Medulla oblongata (tissue), 1 donor: ENCODE measurements at regions not wholly inside any gene's neighbourhood (a gene's known extent, or its start where the extent isn't known, plus 50 kb on each side); places are given as distances from the start of the nearest gene placed in this dataset.
"Not testable (repeated sequence)": the region's sequence is repeated elsewhere in the genome, so short reads cannot be mapped to it uniquely, and the experiment has no call there.

Experiments
- DNase-seq: peaks from one replicate; pipeline ENCODE4 v3.0.0-alpha.2; 2015; ENCODE audit errors: extremely low spot score

DNA sequence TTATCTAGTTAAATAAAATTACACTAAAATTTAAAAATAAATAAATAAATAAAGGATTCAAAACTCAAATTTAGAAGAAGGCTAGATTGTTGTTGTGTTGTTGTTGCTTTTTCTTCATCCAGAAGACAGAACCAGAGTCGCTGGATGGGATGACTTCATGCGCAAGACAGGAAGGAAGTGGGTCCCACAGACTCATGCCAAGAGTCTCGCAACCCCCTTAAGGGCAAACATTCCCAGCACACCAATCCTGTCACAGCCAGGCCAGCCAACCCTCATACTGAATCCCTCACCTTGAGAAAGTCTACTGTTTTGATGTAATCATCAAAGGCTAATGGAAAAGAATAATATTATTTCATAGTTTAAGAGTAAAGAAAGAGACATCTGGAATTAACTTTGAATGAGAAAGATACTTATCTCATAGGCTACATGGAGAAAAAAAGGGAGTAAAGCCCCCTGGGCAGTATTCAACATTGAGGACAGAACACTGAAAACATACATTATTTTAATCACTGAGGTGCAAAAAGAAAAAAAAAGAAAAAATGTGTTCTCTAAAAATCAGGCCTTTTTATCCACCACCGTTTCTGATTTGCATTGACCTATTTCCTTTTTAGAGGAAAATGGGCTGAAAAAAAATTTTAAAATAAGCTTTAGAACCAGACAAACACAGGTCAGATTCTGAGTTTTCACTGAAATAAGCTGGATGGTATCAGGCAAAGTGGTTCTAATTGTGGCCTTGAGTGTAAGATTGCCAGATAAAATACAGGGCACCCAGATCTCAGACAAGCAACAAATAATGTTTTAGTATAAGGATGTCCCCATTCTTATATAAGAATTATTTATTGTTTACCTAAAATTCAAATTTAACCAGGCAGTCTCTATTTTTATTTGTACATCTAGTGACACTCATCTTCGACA, 826.5 kb downstream of the TNS3 start:
- no peak for DNase-seq

DNA sequence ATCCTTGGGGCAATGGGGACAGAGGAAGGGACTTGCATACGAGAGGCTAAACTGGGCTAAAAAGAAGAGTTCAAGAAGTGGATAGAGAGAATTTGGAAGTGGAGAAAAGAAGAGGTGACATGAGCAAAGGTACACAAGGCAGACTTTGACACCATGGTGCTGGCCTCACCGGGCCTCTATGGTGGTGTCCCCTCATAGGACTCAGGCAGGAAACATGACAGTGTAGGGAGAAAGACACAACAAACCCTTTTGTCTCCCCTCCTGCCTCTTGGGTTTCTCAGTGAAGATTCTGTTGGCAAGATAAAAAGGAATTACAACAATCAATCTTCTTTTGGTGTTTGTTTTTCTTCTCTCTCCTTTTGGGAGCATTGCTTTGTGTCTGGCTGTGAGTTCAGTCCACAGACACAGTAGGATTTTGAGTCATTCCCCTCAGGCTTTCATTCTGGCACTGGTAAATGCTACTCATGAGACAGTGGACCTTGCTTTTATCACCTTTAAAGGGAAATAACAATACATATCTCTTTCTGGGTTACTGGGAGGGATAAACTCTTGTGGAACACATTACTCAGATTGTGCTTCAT, 827.7 kb downstream of the TNS3 start:
- DNase-seq = no peak

DNA sequence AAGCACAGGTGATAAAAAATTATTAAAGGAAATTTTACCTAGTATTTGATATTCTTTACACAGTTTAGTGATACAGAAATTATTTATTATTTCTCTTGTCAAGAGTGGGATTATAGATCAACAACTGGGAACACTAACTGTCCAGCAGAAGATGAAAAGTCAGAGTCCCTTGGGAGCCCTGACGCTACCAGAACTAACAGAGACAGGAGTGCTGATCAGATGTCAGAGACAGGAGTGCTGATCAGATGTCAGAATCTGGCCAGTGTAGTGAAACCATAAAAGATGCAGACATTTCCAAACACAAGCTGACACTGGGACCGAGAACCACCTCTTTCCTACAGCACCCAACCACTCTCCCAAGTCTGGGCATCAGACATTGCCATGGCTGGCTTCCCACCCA, 828.2 kb downstream of the TNS3 start:
- no peak for DNase-seq

DNA sequence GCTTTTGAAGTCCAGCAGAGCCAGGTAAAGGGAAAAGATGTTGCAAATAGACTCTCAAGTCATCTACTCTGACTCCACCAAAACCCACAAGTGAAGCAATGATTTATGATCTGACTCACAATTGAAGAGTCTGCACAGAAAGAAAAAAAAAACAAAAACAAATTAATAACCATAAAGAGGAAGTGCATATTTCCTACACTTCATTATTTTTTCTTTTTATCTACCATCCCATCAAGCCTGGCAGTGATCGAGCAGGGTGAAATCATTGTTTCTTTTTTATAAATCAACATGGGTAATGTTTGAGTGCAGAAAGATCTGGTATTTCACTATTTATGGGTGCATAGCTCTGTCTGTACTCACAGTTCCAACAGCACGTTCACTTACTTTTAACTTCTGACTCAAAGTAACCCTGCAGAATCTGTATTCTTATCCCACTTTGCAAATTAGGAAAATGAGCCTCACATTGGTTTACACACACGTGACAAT, 829.0 kb downstream of the TNS3 start:
- no peak for DNase-seq

DNA sequence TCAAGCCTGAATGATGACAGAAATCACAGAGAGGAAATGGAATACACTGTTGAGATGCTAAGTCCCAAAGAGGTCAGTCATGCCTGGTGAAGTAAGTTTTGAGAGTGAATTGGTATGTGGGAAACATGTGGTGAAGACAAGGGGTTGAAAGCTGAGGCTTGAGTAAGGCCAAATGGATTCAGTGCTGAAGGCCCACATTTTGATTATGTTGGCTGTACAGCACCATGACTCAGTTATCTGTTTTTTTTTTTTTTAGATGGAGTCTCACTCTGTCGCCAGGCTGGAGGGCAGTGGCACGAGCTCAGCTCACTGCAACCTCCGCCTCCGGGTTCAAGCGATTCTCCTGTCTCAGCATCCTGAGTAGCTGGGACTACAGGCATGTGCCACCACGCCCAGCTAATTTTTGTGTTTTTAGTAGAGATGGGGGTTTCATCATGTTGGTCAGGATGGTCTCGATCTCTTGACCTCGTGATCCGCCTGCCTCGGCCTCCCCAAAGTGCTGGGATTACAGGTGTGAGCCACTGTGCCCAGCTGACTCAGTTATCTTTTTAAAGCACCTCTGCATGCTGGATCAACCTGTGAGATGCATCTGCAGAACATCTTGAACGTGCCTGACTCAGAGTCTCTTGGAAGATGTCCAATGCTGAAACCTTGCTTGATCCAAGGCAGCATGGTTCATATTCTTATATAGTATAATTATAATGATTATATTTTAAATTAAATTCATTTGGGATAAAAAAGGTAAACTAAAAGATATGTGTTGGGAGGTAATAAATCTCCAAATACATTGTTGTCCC, 829.8 kb downstream of the TNS3 start:
- DNase-seq = not testable (repeated sequence)

DNA sequence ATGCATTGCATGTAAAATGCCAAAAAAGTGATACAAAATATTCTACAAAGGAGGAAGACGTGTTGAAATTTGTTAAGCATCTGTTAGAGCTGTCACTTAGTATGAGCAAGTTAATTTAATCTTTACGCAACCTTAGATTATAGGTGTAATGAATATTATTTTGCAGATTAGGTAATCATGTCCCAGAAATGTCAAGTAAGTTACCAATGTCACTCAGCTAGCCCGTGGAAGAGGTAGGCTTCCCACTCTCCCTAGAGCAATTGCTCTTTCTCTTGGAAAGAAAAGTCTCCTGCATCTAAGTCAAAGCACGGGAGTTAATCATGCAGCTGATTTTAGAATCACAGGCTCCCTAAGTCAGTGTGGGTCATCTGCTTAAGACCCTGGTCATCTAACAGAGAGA, 830.4 kb upstream of the IGFBP3 start:
- DNase-seq = no peak

DNA sequence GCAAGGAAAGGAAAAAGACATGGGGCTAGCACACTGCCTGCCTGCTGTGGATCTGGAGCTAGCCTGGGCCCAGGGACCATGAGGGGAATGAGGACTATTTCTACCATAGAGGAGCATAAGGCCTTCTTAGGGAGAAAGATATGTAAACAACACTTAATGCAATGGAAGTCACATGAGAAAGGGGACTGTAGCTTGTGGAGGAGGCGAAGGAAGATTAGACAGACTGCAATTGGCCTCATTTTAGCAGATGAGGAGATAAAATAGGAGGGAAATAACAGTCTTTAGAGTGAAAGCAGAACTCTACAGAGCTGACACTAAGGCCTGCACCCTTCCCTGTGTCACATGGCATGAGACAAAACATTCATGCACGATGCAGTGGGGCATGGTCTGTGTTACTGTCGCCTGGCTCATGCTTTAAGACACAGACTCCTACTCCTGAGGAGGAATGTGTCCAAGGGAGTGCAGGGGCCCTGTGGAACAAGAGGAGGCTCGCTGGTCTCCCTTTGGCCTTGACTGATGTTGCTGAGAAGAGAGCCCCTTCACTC, 829.3 kb upstream of the IGFBP3 start:
- no peak for DNase-seq

DNA sequence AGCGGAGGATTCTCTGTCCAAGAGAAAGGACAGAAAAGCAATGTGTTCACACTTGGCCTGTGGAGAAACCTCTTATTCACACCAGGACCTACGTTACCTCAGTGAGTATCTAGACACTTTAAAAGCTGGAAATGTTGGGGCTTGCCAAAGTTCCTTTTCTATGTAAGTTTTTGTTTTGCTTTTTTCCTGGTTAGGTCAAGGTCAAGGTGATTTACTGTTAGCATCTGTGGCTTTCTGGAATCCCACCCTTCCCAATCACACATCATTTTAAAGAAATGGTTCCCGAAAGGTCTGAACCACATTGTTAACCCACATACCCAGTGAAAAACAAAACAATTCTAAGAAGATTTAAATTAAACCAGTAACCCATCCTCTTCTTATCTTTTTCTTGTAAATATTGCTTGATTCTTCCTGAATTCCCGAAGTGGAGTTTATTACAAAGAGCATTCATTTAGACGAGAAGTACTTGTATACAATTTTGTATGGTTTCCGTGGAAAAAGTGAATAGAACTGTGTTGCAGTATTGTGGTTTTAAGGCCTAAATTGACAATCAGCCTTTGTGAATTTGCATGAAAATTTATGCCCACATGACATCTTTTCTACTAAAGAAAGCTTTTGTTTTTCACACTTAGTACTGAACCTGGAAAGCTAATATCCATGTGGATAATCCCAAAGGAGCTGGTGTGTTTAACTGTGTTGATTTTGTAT, 827.0 kb upstream of the IGFBP3 start:
- no peak for DNase-seq

DNA sequence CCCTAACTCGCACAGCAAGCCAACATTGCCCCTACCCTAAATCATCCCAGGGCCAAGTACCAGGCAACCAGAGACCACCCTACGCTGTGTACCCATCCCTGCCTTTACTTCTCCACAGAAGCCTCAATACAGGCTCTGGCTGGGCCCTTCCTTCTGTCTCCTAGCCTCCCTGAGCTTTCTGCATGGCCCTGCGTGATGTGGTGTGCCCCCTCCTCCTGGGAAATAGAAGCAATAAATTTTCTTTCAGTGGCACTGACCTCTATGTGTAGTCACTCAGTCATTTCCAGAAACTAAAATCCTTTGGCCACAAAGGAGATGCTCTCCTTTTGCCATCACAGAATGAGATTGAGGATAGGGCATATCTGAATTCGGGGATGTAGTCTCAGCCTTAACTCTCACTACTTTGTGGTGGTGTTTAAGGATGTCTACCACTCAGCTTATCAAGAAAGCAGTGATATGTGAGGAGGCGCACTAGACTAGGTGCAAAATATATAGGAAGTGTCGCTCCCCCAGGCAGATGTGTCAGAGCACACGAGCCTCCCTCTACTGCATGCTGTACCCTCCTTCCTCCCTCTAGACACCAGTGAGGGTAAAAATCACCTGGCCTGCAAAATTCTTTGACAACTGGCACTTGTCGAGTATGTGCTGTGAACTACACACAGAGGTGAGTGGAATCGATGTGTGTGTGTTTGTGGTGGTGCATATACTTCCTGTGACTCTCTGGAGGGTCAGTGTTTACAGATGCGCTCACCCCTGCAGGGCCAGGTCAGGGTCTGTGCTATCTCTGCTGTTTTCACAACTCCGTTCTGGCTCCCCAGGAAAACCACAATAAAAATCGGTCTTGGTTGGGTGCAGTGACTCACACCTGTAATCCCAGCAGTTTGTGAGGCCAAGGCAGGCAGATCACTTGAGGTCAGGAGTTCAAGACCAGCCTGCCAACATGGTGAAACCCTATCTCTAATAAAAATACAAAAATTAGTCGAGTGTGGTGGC, 825.9 kb upstream of the IGFBP3 start:
- no peak for DNase-seq

DNA sequence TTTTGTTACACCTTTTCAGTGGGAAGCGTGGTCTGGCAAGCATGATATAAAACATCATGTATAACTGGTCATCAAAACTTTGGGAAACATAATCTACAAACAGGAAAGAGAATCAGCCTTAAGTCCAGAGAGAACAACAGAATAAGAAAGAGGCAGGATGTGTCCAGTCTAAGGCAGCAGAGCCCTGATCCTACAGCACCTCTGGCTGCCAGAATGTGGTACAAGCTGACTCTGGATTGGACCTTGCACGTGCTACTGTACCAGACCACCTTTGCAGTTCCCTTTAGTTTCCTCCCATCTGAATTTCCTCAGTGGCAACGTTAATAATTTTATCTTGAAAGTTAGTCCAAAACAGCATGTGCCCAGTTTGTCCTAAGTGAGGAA, 824.6 kb upstream of the IGFBP3 start:
- no peak for DNase-seq

DNA sequence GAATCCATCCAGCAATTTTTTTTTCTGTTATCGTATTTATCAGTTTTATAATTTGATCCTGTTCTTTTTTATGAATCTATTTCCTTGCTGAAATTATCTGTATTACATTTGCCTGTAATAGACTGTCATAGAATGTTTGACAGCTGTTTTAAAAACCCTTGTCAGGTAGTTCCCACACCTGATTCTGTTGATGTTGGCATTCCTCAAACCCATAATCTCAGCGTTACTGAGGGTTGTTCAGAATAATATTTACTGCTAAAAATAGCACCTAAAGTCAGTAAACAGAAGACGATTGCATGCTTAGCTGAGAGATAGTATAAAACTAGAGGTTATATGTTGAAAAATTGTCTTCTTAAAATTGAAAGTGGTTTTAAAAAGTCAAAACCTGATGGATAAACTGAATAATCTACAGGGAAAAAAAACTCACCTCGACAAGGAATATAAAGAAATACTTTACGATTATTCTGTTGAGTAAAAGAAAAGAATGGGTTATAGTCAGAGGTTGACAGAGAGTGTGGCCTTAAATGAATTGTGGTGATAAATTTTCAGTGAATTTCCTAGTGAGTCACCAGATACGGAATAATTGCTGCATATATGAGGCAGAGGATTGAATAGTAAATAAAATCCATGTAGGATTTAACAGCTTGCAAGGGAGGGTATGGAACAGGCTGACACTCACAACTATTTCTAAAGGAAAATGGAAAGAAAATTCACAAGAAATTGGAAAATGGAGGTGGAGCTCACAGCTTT, 824.1 kb upstream of the IGFBP3 start:
- DNase-seq = no peak

DNA sequence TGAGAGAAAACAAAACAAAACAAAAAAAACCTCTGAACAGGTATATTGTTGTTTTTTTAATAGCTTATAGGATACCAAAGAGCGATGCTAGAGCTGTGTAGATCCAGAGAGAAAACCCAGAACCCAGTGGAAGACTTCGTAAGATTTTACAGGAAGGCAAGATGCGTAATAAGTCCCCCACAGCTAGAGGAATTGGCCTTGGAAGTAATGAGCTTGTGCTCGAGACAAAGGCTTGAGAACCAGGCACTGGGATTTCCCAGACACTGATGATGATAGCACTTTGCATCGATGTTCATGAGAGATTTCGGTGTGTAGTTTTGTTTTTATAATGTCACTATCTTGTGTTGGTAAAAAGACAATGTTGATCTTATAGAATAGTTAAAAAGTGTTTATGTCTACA, 821.5 kb upstream of the IGFBP3 start:
- DNase-seq = no peak

DNA sequence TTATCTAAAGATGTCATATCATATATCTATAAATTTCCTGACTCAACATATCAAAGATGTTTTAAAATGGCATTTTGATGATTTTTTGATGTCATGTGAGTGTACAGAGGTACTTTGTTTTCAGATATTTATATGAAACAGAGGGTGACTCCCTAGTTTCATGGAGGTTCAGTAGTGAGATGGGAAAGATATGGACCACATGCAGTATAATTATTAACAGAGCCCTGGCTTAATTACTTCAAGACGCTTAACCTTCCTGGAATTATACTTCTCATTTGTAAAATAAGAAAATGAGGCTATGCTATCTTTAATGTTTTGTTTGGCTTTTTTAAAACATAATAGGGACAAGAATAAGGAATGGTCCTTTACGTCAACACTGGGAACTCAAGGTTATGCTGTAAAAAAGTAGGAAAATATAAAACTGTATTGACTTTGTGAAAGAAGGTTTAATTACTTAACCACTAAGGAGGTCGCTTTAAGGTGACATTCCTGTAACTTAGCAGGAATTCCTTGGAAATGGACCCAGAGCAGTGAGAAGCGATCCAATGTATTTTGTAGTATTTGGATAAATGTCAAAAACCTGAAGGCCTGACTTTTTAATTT, 821.0 kb upstream of the IGFBP3 start:
- DNase-seq = no peak

DNA sequence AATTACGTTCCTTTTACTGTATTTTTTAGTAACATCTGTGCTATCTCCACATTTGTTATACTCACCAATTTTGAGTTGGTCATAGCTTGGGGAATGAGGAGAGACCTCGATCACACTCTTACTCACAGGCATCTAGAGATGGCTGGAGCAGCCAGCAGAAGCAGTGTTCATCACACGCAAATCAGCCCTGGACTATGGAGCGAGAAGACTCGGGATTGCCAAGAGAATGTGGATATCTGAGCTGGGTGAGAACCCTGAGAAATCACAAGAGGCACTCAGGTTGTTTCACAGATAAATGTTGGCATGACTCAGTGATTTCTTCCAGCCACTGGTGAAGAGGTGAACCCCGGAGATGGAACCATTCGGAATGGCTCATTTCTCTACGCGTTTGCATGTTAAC, 820.1 kb upstream of the IGFBP3 start:
- DNase-seq = no peak

DNA sequence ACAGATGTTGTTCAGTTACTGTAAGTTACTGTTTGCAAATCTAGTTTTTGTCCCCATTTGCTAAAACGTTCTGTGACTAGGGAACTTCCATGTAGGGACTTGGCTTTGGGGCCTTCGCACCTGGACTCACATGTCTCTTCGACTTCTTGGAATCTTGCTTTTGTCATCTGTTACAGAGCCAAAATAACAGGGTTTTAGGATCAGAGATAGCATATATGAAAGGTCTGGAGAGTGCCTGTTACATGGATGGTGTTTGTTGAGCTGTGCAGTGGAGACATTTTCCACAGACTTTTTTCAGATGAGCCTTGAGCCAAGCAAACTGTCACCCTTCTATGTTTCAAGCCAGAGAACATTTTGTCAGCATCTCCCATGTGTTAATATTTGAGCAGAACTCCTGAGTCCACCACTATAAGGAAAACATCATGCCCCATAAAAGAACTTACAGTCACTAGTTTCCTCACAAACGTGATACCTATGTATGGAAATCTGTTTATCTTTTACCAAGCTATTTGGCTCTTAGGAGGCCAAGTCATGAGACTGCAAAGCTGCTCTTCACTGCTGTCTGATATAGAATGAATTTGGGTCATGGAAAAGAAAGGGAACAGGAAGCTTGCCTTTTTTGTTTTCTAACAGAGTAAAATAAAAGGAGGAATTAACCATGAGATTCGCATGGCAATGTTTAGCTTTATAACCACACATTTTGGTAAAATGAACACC, 818.6 kb upstream of the IGFBP3 start:
- no peak for DNase-seq

DNA sequence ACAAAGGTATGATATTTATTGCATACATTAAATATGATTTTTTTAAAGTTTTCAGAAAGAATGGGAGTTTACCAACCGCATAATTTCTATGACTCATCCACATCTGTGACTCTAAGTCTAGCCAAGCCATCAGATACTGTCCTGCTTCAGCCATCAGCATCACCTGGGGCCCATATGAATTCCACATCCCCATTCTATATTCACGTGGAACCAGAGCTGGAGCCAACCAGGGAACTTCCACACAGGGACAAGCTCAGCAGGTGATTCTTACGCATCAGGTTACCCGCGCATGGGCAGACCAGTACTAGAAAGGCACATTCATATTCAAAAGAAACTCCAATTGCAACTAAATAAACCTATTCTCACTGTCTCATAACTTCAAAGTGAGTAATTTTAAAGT, 817.7 kb upstream of the IGFBP3 start:
- no peak for DNase-seq

DNA sequence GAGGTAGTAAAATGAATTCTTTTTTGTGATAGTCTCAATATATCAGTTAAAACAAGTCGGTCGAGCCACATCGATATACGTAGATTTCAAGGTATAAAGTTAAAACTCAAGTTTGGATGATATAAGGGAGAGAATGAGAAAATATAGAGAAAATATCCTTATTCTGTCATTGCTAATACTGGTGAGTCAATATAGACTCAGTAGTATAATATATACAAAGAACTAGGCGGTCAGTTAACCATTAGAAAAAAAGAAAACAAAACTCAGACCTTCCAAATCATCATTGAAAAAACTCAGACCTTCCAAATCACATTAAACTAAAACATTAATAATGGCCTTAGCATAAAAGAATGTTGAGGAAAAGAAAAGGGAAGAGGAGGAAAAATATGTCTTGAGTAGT, 817.1 kb upstream of the IGFBP3 start:
- no peak for DNase-seq

DNA sequence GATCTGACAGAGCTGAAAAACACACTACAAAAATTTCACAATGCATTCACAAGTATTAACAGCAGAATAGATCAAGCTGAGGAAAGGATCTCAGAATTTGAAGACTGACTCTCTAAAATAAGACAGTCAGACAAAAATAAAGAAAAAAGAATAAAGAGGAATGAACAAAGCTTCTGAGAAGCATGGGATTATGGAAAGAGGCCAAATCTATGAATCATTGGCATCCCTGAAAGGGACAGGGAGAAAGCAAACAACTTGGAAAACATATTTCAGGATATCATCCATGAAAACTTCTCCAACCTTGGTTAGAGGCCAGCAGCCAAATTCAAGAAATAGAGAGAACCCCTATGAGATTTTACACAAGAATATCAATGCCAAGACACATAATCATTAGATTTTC, 804.8 kb upstream of the IGFBP3 start:
- no peak for DNase-seq

DNA sequence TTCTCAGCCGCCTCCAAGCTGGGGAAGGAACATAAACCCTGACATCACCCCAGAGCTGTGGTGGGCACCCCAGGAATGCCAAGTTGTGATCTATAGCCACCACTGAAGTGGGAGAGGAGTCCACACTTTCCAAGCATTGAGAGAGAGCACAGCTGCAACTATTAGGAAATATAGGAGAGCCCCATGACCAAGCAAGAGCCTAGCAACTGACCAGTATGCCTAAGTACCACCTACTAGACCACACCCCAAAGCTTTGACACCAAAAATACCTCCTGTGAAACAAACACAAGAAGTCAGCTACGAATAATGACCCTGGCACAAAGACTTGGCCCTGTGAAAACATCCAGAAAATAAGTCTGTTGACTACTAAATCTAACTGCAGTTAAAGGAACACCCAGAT, 804.1 kb upstream of the IGFBP3 start:
- DNase-seq = no peak
